ENCODE measurements at regions not wholly inside any gene's neighbourhood (a gene's known extent, or its start where the extent isn't known, plus 50 kb on each side); places are given as distances from the start of the nearest gene placed in this dataset.
"Not testable (repeated sequence)": the region's sequence is repeated elsewhere in the genome, so short reads cannot be mapped to it uniquely, and the experiment has no call there.

GRCh38 chr4:170687751-170688150 lies 598.0 kb upstream of the AADAT start:
- H3K27ac ChIP-seq (ENCODE audit: low read length) = no peak overlapping the region
- Mint-ChIP-seq H3K27me3 (ENCODE audit: low read depth in 2 of 2) (no peaks in the 10 kb centered on the region), H3K9me3 (peaks cover 2 to 3% of the 10 kb centered on the region in 2 donors), H3K4me3 (no peak overlapping the region), H3K36me3 (no peaks in the 10 kb centered on the region), H3K4me1 (no peaks in the 10 kb centered on the region), H3K27ac (no peak overlapping the region)
- ATAC-seq = no peak
- WGBS (ENCODE audit: insufficient coverage) = 83% methylated on average over 6 of the region's 6 CpGs
- no peak for TF ChIP-seq CTCF (IDR thresholded peaks at IDR 0.05)
- no peak for DNase-seq
- H3K27me3 ChIP-seq (ENCODE audit: control insufficient read depth, insufficient read depth, low read length) = no peaks in the 10 kb centered on the region
- no peak overlapping the region for H3K4me3 ChIP-seq (ENCODE audit: low read length)
- intact Hi-C loops (cut with micrococcal nuclease) = no loop called here
- peaks cover 3% of the 10 kb centered on the region for H3K9me3 ChIP-seq (ENCODE audit: control insufficient read depth, insufficient read depth, low read length)
- no peaks in the 10 kb centered on the region for H3K36me3 ChIP-seq (ENCODE audit: control insufficient read depth, insufficient read depth, low read length)
- no peaks in the 10 kb centered on the region for H3K4me1 ChIP-seq (ENCODE audit: control insufficient read depth, insufficient read depth, low read length)

- intact Hi-C loops (cut with micrococcal nuclease); ATAC-seq; H3K4me3 ChIP-seq (ENCODE audit: low read length); H3K4me3 Mint-ChIP-seq; H3K4me1 ChIP-seq (ENCODE audit: control insufficient read depth, insufficient read depth, low read length); H3K9me3 Mint-ChIP-seq; H3K27me3 Mint-ChIP-seq (ENCODE audit: low read depth in 2 of 2); H3K36me3 Mint-ChIP-seq; H3K4me1 Mint-ChIP-seq; H3K27ac Mint-ChIP-seq; H3K9me3 ChIP-seq (ENCODE audit: control insufficient read depth, insufficient read depth, low read length); DNase-seq; H3K27ac ChIP-seq (ENCODE audit: low read length); H3K27me3 ChIP-seq (ENCODE audit: control insufficient read depth, insufficient read depth, low read length); H3K36me3 ChIP-seq (ENCODE audit: control insufficient read depth, insufficient read depth, low read length): not testable (repeated sequence)
- 88% methylated on average over 3 of the region's 4 CpGs for WGBS (ENCODE audit: insufficient coverage)
Observed at GRCh38 chr4:170685701-170686100, 595.9 kb upstream of the AADAT start.

- H3K4me1 ChIP-seq (ENCODE audit: control insufficient read depth, insufficient read depth, low read length) = no peaks in the 10 kb centered on the region
- Mint-ChIP-seq H3K36me3 (no peaks in the 10 kb centered on the region), H3K9me3 (peaks cover 7 to 12% of the 10 kb centered on the region in 2 donors), H3K27ac (no peak overlapping the region), H3K4me1 (no peaks in the 10 kb centered on the region), H3K27me3 (ENCODE audit: low read depth in 2 of 2) (no peaks in the 10 kb centered on the region), H3K4me3 (no peak overlapping the region)
- no peaks in the 10 kb centered on the region for H3K27me3 ChIP-seq (ENCODE audit: control insufficient read depth, insufficient read depth, low read length)
- DNase-seq = no peak
- intact Hi-C loops (cut with micrococcal nuclease) = no loop called here
- no peak overlapping the region for H3K4me3 ChIP-seq (ENCODE audit: low read length)
- H3K27ac ChIP-seq (ENCODE audit: low read length) = no peak overlapping the region
- no peaks in the 10 kb centered on the region for H3K36me3 ChIP-seq (ENCODE audit: control insufficient read depth, insufficient read depth, low read length)
- no peak for ATAC-seq
- 83% methylated on average over 3 of the region's 5 CpGs for WGBS (ENCODE audit: insufficient coverage)
- H3K9me3 ChIP-seq (ENCODE audit: control insufficient read depth, insufficient read depth, low read length) = peaks cover 3% of the 10 kb centered on the region
- TF ChIP-seq CTCF (IDR thresholded peaks at IDR 0.05) = no peak
Observed at GRCh38 chr4:170682558-170683294, 593.0 kb upstream of the AADAT start.

- peaks cover 7 to 12% of the 10 kb centered on the region in 2 donors for H3K9me3 Mint-ChIP-seq
- ATAC-seq; H3K36me3 ChIP-seq (ENCODE audit: control insufficient read depth, insufficient read depth, low read length); H3K4me1 Mint-ChIP-seq; DNase-seq; H3K27me3 Mint-ChIP-seq (ENCODE audit: low read depth in 2 of 2); H3K27me3 ChIP-seq (ENCODE audit: control insufficient read depth, insufficient read depth, low read length); H3K27ac Mint-ChIP-seq; H3K4me3 Mint-ChIP-seq; H3K4me1 ChIP-seq (ENCODE audit: control insufficient read depth, insufficient read depth, low read length); intact Hi-C loops (cut with micrococcal nuclease); H3K9me3 ChIP-seq (ENCODE audit: control insufficient read depth, insufficient read depth, low read length); H3K27ac ChIP-seq (ENCODE audit: low read length); H3K36me3 Mint-ChIP-seq; H3K4me3 ChIP-seq (ENCODE audit: low read length): not testable (repeated sequence)
- 81% methylated on average over 5 of the region's 5 CpGs for WGBS (ENCODE audit: insufficient coverage)
Observed at GRCh38 chr4:170682087-170682486, 592.3 kb upstream of the AADAT start.
